ENCODE measurements at regions not wholly inside any gene's neighbourhood (a gene's known extent, or its start where the extent isn't known, plus 50 kb on each side); places are given as distances from the start of the nearest gene placed in this dataset.

DNA sequence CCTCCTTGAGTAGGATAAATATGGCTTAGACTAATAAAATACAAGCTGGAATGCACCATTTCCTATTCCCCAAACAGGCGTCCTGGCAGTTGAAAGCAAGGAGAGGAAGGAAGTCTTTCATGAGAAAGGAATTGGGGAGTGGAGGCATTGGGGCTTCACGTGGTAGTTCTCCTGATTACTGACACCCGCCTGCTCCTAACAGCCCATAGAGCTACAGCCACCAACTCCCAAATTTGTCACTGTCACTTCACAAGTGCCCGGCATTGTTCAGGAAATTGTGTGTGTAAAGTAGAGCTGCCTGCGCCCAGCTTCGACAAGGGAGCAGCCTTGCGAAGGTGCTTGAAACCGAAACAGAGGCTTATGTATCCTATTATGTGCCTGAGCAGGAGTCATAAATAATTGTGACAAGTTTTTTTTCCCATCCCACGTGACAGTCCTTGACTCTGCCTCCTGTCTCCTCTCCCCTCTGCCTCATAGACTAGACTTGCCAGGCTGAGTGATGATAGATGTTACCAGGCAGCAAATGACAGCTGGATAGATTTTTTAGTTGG lies 301.7 kb upstream of the ZFP64 start:
- Histone ChIP-seq H3K79me2 (ENCODE audit: insufficient read depth, low read length) (no peaks in the 10 kb centered on the region), H3K9me2 (replicated peaks; ENCODE audit: low read depth, low read length) (no peaks in the 10 kb centered on the region), H2AFZ (ENCODE audit: low read length) (no peak overlapping the region), H3K4me3 (ENCODE audit: low read length, poor library complexity, severe bottlenecking) (no peak overlapping the region), H3K4me1 (ENCODE audit: insufficient read depth, low read length, poor library complexity, severe bottlenecking) (no peaks in the 10 kb centered on the region), H4K20me1 (ENCODE audit: insufficient read depth, low read length, poor library complexity, severe bottlenecking) (no peaks in the 10 kb centered on the region), H3K36me3 (ENCODE audit: insufficient read depth, low read length) (no peaks in the 10 kb centered on the region), H3K27me3 (ENCODE audit: insufficient read depth, low read length, poor library complexity, severe bottlenecking) (no peaks in the 10 kb centered on the region), H3F3A (ENCODE audit: low read depth) (no peaks in the 10 kb centered on the region), H3K9ac (ENCODE audit: low read depth, low read length, poor library complexity, severe bottlenecking) (no peak overlapping the region), H3K9me3 (ENCODE audit: insufficient read depth, low read depth, low read length) (no peaks in the 10 kb centered on the region), H3K4me2 (ENCODE audit: low read depth, low read length, poor library complexity, severe bottlenecking) (no peak overlapping the region)
- TF ChIP-seq CTCF (conservative IDR thresholded peaks at IDR 0.05; ENCODE audit: low read length) (no peak), EZH2phosphoT487 (IDR thresholded peaks at IDR 0.05; ENCODE audit: borderline replicate concordance) (no peak)

DNA sequence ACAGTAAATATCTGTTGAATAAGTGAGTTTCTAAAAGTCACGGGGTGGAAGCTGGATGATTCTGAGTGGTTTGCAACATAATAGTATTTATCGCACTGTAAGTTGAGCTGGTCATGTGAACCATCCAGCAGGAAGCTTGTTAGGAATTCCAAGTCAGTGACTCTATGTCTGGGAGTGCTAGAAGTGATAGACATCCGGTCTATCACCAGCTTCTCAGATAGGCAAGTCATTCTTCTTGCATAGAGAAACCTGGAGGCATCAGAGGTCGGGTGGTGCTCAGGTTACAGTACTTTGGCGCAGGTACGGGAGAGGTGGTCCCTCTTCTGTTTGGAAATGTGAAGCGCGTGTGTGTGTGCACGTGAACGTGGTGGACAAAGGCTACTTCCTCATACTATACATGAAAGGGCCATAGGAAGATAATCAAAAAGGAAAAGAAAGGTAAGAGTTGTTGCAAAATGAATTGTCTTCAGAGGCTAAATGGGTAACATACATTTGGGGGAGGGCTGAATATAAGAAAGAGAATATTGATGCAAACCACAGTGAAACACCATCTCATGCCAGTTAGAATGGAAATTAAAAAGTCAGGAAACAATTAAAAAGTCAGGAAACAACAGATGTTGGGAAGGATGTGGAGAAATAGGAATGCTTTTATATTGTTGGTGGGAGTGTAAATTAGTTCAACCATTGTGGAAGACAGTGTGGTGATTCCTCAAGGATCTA lies 299.3 kb upstream of the ZFP64 start:
- Histone ChIP-seq H3K79me2 (ENCODE audit: insufficient read depth, low read length) (no peaks in the 10 kb centered on the region), H3K9ac (ENCODE audit: low read depth, low read length, poor library complexity, severe bottlenecking) (no peak overlapping the region), H3K4me3 (ENCODE audit: low read length, poor library complexity, severe bottlenecking) (no peak overlapping the region), H3K36me3 (ENCODE audit: insufficient read depth, low read length) (no peaks in the 10 kb centered on the region), H3F3A (ENCODE audit: low read depth) (no peaks in the 10 kb centered on the region), H3K4me2 (ENCODE audit: low read depth, low read length, poor library complexity, severe bottlenecking) (no peak overlapping the region), H2AFZ (ENCODE audit: low read length) (no peak overlapping the region), H3K27me3 (ENCODE audit: insufficient read depth, low read length, poor library complexity, severe bottlenecking) (no peaks in the 10 kb centered on the region), H3K9me3 (ENCODE audit: insufficient read depth, low read depth, low read length) (no peaks in the 10 kb centered on the region), H3K9me2 (replicated peaks; ENCODE audit: low read depth, low read length) (no peaks in the 10 kb centered on the region), H4K20me1 (ENCODE audit: insufficient read depth, low read length, poor library complexity, severe bottlenecking) (no peaks in the 10 kb centered on the region), H3K4me1 (ENCODE audit: insufficient read depth, low read length, poor library complexity, severe bottlenecking) (no peaks in the 10 kb centered on the region)
- no peak for TF ChIP-seq CTCF (conservative IDR thresholded peaks at IDR 0.05; ENCODE audit: low read length)

GRCh38 chr20:52484438-52484837 lies 292.9 kb upstream of the ZFP64 start:
- TF ChIP-seq EZH2phosphoT487 (IDR thresholded peaks at IDR 0.05; ENCODE audit: borderline replicate concordance) (no peak), CTCF (conservative IDR thresholded peaks at IDR 0.05; ENCODE audit: low read length) (no peak)

More at GRCh38 chr20:52484438-52484837, 292.9 kb upstream of the ZFP64 start:
- Histone ChIP-seq H2AFZ (ENCODE audit: low read length) (no peak overlapping the region), H3K4me1 (ENCODE audit: insufficient read depth, low read length, poor library complexity, severe bottlenecking) (no peaks in the 10 kb centered on the region), H3K36me3 (ENCODE audit: insufficient read depth, low read length) (no peaks in the 10 kb centered on the region), H3K27me3 (ENCODE audit: insufficient read depth, low read length, poor library complexity, severe bottlenecking) (no peaks in the 10 kb centered on the region), H3K79me2 (ENCODE audit: insufficient read depth, low read length) (no peaks in the 10 kb centered on the region), H3K9me2 (replicated peaks; ENCODE audit: low read depth, low read length) (no peaks in the 10 kb centered on the region), H3K9me3 (ENCODE audit: insufficient read depth, low read depth, low read length) (no peaks in the 10 kb centered on the region), H3F3A (ENCODE audit: low read depth) (no peaks in the 10 kb centered on the region), H3K4me3 (ENCODE audit: low read length, poor library complexity, severe bottlenecking) (no peak overlapping the region), H3K4me2 (ENCODE audit: low read depth, low read length, poor library complexity, severe bottlenecking) (no peak overlapping the region), H3K9ac (ENCODE audit: low read depth, low read length, poor library complexity, severe bottlenecking) (no peak overlapping the region), H4K20me1 (ENCODE audit: insufficient read depth, low read length, poor library complexity, severe bottlenecking) (no peaks in the 10 kb centered on the region)
